ENCODE measurements at regions not wholly inside any gene's neighbourhood (a gene's known extent, or its start where the extent isn't known, plus 50 kb on each side); places are given as distances from the start of the nearest gene placed in this dataset.
A peak's percentile ranks its signal among the peaks of the same experiment; 100 is the strongest.
"Not testable (repeated sequence)": the region's sequence is repeated elsewhere in the genome, so short reads cannot be mapped to it uniquely, and the experiment has no call there.

DNA sequence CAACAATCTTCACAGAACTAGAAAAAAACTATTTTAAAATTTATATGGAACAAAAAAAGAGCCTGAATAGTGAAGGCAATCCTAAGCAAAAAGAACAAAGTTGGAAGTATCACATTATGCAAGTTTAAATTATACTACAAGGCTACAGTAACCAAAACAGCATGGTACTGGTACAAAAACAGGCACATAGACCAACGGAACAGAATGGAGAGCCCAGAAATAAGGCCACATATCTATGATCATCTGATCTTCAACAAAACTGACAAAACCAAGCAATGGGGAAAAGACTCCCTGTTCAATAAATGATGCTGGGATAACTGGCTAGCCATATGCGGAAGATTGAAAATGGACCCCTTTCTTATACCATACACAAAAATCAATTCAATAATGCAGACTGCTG, 74.4 kb upstream of the RTN4 start:
- not testable (repeated sequence) for DNase-seq (ENCODE audit: low spot score)

DNA sequence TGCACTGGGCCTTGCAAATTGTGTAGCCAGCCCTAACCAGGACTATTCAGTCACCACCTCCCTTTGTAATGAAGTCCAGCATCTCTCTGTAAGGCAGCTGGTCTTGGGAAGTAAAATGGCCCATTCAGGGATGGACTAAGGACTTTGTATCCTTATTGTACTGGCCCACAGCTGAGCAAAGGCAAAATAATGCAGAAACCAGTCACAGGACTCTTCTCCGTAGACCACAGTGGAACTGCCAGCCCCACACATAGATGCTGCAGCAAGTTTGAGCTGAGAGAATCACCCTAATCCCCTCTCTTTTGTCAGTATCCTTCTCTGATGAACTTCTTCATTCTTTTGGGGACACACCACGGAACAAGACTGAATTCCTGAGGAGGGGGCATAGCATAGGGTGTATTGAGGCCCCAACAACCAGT, 73.6 kb upstream of the RTN4 start:
- no peak for DNase-seq (ENCODE audit: low spot score)

DNA sequence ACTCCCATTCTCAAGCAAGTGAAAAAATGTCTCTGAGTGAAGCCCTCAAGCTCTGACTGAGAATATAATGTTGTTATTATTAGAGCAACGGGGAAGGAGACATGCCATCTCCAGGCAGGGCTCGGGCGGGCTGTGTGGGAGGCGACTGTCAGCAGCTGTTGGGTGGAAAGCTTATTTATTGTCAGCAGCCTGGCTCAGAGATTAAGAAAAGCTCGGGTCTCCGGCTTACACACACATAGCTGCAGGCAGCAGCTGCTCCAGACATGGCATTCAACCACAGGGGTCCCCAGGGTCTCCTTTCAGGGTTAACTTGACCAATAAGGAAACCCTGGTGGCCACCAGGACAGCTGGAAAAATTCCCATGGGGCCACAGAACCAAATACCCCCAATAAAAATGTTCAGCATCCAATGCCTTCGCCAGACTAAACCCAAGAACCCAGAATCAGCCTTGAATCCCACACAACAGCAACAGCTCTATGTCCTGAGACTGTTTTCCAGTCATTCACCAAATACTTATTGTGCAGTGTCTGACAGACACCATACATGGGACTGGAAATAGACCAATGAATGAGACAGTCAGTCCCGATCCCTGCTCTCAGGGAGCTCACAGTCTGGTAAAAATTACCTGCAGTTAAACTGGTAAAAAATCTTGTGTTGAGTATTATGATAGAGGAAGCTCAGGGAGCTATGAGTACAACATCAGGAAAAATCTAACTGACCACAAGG, 70.5 kb upstream of the RTN4 start:
- DNase-seq (ENCODE audit: low spot score): no peak

DNA sequence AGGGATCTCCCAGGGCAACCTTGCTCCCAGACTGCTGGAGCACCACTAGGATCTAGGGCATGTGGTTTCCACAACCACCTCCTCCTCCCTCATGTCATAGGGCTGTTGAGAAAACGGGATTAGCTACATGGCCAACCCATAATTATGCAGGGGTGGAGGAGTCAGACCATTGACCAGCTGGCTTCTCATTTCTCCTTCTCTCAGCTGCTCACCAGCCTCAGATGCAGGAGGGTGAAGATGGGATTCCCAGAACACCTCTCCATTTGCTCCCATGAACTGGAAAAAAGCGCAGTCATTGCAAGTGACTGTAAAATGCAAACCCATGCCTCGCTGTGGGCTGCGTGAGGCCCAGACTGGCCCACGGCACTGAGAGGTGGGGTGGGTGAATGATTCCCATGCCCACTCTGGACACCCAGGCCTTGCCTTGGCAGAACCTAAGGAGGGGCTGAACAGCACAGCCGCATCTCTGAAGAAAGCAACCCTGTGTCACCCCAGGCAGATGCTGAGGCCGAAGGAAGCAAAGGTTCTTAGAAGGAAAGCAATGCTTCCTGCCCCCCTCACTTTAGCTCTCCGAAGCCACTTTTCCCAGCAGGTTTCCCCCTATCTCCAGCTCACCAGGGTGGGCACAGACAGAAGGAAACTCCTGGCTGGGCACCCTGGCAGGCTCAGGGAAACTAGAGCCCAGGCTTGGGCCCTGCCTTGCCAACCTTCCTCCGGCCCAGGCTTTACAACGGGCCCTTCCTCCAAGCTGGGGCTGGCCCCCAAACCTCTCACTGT, 69.6 kb upstream of the RTN4 start:
- DNase-seq (ENCODE audit: low spot score): no peak

DNA sequence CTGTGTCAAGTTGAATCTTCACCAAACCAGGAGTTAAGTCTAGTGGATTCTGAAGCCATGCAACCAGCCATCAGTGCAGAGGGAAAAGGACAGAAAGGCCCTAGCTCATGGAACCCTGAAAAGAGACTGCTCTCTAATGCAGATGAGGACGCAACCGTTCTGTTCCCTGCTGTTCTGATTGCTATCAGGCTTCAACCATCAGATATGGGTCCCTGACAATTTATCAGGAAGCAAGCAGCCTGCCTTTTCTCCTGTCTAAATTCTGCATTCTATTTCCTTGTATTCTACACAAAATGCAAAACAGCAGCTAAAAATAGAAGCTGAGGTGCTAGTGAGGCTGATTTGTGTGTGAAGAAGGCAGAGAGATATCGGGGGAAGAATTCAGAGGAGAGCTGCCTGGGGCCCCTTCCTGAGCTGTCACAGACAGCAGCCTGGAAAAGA, 68.4 kb upstream of the RTN4 start:
- no peak for DNase-seq (ENCODE audit: low spot score)

DNA sequence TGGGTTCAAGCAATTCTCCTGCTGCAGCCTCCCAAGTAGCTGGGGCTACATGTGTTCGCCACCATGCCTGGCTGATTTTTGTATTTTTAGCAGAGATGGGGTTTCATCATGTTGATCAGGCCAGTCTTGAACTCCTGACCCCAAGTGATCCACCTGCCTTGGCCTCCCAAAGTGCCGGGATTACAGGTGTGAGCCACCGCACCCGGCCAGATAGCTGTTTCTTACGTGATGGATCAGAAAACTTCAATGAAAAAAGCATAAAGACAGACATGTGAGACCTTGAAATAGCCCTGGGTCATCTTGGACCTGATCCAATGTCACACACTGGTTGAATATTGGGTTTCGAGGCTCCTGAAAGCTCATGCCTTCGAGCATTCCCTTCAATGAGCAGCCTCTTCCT, 66.7 kb upstream of the RTN4 start:
- no peak for DNase-seq (ENCODE audit: low spot score)

DNA sequence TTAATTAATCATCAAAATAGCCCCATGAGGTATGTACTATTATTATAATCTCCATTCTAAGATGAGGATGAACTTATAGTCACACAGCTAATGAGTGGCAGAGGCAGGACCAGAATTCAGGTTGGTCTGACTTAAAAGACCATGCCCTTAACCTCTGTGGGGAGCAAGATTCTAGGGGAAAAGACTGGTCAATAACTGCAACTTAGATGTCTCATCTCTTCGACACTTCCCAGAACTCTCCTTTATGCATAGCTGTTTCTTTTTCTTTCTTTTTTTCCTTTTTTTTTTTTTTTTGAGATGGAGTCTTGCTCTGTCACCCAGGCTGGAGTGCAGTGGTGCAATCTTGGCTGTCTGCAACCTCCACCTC, 66.3 kb upstream of the RTN4 start:
- DNase-seq (ENCODE audit: low spot score): no peak

DNA sequence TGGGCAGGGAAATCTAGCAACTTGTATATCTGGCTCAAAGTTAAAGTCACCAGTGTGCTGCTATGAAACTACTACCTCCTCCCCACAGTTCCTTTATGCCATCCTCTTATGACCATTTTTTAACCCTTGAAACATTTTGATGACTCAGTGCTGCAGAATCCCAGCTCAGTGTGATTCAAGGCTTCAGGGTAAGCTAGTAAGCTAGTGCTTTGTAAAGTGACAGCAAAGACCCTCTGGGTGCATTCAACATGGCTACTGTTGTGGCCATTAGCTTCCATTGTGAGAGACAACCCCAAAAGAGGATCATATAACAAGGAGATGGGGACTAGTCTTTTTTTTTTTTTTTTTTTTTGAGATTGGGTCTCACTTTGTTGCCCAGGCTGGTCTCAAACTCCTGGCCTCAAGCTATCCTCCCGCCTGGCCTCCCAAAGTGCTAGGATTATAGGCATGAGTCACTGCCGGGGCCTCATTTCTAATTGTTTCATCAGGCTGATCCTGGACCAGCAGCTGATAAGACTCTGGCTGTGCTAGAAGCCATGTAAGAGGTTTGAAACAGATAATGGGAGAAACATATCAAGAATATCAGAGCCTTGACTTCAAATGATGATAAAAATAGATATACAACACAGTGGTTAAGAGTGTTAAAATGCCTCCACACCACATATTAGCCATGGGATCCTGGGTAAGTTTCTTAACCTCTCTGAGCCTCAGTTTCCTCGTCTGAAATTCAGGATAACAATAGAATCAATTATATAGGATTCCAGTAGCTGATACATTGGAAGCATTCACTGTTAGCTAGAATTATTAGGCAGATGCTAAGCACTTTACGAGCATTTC, 65.7 kb upstream of the RTN4 start:
- DNase-seq (ENCODE audit: low spot score): no peak

DNA sequence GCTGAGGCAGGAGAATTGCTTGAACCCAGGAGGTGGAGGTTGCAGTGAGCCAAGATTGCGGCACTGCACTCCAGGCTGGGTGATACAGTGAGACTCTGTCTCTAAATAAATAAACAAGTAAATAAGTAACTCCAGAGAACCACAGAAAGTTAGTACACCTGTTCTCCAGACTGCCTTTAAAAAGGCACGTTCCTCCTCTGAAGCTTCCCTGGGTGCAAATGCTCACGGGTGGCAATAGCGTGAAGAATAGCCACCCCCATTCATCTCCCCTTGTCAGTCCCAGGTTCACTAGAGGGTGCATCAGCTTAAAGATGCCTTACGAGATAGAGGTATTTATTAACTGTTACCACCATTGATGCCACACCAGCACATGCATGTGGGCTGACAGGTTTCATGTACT, 64.3 kb upstream of the RTN4 start:
- no peak for DNase-seq (ENCODE audit: low spot score)

DNA sequence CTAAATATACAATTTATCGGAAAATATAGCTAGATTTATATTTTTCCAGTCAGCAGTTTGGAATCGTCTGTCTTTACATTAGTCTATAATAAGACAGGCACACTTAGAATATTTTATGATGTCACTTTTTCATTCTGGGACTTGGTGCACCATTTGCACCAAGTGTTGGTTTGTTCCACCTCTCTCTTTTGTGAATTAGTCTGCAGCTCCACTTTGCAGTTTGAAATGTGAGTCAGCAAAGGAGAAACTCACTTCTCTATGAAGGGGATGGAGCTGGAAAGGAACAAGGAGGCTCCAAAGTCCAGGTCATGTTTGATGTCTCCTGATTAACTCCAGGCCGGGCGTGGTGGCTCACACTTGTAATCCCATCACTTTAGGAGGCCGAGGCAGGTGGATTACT, 63.8 kb upstream of the RTN4 start:
- no peak for DNase-seq (ENCODE audit: low spot score)

DNA sequence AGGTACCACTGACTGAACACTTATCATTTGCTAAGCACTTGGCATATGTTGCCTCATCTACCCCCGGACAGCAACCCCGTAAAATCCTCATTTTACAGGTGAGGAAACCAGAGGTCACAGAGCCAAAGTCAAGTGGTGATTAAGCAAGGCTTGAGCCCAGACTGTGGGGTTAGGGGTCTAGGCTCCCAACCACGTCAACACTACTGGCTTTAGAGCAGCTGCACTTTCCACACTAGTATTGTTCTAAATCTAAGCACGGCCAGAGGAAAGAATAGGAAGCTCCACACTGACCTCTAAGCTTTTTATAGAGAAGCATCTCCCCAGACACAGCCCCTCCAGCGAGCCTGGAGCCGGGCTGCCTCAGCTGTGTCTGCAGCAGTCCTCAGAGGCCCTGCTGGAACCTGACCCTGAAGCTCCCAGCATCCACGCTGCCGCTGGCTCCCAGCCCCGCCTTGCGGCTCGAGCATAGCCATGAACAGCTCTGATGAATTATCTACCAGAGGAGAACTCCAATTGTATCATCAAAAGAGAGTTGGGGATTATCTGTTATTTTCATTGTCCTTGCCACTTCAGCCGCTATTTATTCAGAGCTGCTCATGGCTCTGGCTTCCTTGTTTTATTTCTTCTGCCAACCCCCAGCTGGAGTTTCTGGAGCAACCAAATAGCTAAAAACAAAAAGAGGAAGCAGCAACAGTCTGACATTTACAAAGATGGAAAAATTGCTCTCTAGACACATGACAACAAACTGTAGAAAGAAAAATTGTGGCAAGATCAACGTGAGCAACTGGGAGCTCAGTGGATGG, 62.2 kb upstream of the RTN4 start:
- DNase-seq (ENCODE audit: low spot score): no peak

DNA sequence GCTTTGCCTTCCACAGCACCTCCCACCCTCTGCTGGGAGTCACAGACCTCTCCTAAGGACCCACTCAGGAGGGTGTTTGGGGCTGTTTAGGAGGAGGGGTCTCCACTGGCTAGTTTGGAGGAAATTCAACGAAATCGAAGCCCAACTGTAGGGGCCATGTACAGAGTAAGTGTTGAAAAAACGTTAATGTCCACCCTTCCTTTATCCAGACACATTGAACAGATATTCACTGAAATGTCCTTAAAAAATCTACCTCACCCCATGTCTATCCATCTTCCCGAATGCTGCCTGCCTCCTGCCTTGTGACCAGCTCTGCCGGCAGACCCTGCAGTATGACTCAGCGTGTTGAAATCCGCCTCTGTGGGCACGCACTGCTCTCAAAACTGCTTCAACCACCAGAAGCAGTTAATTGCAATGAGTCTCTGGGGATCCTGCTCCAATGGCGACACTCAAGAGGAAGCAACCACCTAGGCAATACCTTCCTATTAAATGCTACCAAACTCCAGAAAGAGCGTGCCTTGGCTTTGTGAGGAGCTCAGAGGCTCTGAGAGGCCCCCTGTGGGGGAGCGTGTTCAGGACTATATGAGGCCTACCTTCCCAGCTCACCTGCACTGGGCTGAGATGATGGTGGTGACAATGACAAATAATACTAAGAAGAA, 61.4 kb upstream of the RTN4 start:
- no peak for DNase-seq (ENCODE audit: low spot score)

DNA sequence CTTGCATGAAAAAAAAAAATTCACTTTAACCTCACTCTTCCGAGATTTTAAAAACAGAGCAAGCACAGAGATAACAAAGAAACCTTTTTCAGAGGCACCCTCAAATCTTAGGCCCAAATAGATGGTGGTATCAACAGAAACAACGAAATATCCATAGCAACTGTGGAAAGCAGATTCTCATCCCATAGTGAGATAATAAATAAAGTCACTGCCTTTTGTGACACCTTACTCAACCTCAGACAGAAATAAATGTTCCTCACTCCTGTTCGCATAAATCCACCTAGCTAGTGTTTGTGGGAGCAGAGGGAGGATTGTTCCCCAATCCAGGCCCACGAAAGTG, 60.9 kb upstream of the RTN4 start:
- DNase-seq (ENCODE audit: low spot score): no peak

DNA sequence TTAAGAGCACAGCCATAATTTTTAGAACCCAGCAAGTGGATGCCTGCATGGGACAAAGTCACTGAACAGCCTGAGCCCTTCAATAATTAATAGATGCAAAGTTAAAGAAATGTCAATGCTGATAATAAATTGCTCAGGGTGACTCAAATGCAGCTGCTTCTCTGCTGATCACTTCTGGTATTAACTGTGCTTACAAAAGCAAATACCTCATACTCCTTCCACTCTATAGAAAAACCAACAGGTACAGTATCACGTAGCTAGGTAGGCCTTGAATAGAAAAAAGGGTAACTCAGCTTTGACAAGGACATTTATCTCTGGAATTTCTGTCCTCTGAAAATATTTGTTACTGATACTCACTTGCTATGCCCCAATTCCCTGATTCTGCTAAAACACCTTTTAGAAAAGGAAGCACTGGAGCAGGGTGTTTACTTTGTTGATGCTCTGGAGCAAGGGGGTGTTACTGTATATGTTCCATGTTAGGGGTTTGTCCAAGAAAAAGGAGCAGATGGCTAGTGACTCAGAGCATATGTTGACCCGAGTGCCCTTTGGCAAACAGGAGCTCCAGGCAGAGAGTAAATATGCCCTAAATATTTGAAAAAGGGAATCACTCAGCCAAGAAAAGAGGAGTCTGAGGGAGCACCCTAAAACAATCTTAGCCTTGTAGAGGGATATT, 59.1 kb upstream of the RTN4 start:
- peak; percentile 17 for DNase-seq (ENCODE audit: low spot score)

DNA sequence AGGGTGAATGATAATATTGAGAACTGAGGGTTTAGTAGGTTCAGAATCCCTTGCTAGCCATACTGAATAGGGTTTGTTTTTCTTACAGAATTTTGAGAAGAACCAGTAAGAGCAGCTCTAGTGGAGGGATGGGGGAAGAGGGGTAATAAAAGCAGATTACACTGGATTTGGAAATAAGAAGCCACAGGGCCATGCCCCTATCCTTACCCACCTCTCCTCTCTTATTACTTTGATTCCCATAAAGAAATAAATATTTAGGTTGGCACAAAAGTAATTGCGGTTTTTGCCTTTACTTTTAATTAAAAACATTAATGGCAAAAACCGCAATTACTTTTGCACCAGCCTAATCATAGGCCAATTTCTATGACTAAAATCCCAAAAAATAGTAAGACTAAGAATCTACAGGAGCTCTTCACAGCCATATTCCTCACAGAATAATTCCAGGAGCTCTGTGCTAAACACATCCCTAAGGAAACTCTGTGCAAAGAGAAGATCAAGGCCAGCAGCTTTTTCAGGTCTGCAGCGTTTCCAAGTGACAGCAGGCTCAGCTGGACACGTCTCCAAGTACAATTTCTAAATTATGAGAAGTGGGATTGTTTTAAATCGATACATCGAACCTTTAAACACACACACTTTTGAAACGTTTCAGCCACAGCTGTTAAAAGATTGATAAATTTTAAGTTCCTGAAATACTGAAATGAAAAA, 58.4 kb upstream of the RTN4 start:
- DNase-seq (ENCODE audit: low spot score): no peak

DNA sequence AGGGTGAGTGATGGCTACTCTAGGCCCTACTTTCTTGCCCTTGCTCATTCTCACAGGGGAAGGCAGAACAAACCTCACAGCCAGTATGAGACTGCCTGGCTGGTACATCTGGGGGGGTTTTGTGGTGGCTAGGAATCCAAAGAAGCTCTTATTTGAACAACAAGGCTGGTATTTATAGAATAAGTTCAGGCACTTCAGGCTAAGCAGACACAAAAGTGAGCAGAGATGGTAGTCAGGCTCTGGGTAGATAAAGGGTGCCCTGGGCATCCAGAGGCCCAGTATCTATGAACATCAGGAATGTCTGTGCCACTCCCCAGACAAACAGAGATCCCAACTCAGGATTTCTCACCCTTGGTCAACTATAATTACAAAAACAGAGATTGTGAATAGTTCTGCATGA, 57.2 kb upstream of the RTN4 start:
- DNase-seq (ENCODE audit: low spot score): no peak

DNA sequence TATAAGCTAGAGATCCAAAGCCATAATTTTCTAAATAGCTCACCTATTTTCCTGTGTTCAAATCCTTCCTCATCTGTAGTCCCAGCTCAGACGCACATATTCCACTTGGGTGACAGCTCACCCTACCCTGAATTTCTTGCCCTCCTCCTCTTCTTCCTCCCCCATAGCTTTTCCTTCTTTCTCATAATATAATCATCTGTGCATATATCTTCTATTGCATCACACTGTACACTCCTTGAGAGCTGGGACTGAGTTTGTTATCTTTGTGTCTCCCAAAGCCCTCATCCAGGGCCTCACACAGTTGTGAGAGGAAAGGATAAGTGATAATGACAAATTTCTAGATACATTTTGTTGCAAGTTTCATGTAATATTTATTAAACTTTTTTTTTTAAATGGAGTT, 55.9 kb upstream of the RTN4 start:
- DNase-seq (ENCODE audit: low spot score): no peak

DNA sequence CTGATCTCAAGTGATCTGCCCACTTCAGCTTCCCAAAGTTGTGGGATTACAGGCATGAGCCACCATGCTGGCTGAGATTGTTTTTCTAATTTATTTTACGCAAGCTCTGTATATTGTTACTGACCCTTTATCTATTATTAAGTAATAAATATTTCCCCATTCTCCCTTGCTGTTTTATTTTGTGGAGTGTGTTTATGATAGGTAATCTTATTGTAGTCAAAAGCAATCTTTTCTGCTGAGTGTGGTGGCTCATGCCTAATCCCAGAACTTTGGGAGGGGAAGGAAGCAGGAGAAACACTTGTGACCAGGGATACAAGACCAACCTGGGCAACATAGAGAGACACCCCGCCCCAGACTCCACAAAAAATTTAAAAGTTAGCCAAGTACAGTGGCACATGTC, 55.2 kb upstream of the RTN4 start:
- no peak for DNase-seq (ENCODE audit: low spot score)

DNA sequence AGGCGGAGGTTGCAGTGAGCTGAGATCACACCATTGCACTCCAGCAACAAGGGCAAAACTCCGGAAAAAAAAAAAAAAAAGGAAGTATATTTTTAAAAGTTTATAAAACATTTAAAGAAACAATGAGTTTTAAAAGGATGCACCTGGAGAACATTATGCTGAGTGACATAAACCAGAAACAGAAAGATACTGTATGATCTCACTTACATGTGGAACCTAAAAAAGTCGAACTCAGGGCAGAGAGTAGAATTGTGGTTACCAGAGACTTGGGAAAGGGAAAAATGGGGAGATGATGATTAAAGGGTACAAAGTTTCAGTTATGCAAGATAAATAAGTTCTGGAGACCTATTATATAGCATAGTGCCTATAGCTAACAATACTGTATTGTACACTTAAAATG, 52.8 kb upstream of the RTN4 start:
- no peak for DNase-seq (ENCODE audit: low spot score)

DNA sequence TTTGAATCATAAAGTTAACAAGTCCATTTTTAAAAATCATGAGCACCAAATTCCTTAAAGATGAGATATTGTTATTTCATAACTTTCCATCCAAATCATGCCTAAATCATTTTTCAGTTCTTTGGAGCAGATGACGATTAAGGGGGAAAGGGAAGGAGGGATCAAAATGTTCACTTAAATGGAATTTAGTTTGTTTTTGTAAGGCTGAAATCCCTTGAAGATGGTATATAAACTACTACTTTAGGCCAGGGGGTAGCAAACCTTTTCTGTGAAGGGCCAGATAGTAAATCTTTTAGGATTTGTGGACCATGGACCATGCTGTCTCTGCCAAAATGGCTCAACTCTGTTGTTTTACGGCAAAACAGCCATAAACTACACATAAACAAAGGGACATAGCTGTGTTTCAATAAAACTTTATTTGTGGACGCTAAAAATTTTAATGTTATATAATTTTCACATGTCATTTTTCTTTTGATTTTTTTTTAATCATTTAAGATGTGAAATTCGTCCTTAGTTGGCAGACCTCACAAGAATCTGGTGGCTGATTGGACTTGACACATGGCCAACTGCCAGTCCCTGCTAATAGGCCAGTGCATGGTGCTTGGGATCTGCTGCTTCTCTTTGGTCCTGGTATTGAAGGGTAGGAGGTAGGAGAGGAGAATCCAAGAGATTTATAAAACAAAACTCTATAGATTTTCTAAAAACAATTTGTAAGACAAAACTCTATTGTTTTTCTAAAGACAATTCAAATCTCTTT, 52.0 kb upstream of the RTN4 start:
- no peak for DNase-seq (ENCODE audit: low spot score)

All from HuH-7.5 (cell line).